HG03457 (cell line): ENCODE measurements at regions not wholly inside any gene's neighbourhood (a gene's known extent, or its start where the extent isn't known, plus 50 kb on each side); places are given as distances from the start of the nearest gene placed in this dataset.

Source experiments
- ATAC-seq: cut with Tn5 transposase; IDR thresholded peaks from one replicate; pipeline ENCODE4 v1.9.1; 2021; ENCODE audit warnings: moderate number of reproducible peaks; ENCODE audit not compliant: unreplicated experiment

DNA sequence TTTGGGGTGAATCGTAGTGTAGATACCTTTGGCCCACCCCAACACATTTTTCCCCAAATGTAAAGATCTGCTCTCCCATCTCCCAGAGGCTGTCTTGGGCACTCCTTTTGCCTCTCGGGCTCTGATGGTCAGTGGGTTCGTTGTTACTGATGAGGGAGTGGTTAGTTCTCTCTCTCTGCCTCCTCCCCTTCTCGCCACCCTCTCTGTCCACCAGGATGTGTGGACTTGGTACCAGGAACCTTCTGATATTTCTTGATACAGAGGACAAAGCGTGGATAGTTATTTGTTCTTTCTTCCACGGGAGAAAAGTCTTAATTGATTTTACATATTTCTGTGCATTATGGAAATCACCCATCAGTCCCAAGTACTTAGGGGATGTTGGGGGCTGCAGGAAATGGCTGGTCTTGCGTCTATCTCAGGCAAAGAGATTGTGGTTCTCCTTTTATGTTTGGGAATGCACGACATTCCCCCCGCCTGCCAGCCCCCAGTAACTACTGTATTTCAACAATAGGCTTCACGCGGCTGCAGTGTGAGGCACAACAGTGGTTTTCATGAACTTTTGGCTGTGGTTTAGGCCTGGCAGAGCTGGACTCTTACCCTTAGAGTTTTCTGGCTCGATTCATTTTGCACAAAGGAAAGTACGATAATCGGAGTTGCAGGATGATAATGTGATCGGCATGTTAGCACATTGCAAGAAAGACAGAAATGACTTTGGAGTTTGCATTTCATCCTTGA is 79.0 kb upstream of the ZNF536 start:
- no peak for ATAC-seq

DNA sequence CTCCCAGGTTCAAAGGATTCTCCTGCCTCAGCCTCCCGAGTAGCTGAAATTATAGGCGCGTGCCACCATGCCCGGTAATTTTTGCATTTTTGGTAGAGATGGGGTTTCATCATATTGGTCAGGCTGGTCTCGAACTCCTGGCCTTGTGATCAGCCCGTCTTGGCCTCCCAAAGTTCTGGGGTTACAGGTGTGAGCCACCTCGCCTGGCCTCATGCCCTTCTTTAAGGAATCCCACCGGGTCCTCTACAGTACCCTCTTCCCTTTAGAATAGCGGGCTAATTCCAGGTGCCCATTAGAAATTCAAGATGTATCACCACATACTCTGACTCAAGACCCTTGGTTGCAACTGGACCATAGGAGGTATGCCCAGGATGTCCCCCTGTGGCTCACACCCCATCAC is 74.2 kb upstream of the ZNF536 start:
- no peak for ATAC-seq

DNA sequence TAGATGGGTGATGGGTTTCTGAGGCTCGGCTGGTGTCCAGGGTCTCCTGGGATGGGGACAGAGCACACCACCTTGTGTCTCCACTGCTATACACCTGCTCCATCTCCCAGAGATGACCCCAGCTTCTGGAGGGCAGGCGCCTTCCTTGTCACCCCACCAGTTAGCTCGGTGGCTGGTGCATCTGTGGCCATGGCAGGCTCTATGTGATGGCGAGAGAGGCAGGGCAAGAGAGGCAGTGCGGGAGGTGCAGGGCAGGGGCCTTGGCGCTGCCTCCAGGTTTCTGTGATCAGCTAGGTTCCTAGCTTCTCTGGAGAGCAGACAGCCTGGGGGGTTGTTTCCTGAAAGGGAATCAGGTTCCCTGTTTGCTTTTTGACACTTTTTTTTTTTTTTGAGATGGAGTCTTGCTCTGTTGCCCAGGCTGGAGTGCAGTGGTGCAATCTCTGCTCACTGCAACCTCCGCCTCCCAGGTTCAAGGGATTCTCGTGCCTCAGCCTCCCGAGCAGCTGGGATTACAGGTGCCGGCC is 69.0 kb upstream of the ZNF536 start:
- ATAC-seq = no peak

DNA sequence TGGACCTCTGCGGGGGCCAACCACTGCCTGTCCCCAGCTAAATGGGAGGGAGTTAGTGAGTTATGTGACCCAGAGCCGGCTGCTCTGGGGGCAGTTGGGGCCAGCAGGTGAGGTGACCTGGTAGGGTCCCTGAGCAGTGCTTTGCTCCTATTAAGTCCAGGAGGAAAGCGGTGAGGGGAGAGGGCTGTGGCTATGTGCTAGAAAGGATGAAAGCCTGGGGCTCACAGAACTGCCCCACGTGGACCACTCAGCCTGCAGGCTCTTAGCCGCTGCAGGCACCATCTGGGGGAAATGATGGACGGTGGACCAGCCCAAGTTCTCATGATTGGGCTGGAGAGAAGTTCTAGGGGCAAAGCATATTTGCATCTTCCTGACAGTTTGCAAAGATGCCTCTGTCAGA is 67.6 kb upstream of the ZNF536 start:
- ATAC-seq = no peak

DNA sequence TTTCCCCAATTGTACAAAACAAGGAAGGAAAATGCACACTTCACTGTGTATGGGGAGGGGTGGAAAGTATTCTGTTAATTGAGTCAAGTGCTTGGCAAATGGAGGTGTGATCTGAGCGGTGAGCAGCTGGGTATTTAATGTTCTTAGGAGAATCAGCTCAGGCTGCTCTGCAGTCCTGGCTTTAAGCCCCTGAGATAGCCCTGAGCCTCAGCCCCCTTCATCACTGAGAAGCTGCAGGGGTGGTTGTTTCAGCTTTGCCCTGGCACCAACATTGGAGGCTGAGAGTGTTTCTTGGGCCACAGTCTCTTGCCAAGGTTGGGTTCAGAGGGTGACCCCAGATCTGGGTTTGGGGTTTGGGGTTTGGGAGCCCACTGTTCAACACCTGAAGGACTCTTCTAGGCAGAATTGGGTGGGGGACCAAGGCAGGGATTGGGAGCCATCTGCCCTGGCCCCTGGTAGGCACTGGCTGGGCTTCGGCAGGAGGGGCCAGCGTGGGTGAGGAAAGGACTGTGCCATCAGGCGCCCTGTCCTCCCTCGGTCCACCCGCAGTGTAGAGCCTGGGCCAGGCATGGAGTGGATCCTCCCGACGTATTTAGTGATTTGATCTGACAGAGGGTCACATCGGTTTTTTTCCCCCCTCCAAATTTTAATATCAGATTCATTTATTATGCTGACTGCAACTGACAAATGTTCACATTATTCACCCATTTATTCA is 66.7 kb upstream of the ZNF536 start:
- ATAC-seq = no peak

DNA sequence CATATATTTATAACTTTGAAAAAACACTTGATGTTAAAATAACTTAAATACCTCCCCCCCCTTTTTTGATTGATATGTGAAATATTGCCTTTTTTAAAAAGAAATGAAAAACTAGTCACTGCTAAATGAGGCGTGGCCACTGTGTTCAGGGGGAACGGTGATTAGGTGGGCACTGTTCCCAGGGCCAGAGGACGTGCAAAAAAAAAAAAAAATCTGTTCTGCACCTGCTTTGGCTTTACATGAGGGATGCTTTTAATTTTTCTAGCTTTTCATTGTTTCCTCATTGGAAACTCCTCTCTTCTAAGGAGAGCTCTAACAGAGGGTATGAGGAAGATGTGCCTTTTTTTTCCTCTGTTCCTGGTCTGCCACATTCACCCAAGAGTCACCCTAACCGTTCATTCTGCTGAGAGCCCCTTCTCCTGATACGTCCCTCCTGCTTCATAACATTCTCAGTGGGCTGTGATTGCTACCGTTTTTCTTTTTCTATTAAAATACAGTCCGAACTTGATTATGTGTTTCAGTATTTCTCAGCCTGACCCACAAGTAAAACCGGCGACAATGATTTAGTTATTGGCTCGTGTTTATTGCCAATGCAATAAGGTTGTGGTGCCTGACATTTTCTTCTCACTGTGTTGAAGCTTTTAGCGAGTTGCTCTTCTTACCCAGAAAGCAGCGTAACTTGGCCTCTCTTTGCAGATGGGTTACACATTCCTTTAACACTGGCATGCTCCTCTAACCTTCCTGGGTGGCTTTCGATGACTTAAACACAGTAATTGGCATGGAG is 64.8 kb upstream of the ZNF536 start:
- no peak for ATAC-seq

DNA sequence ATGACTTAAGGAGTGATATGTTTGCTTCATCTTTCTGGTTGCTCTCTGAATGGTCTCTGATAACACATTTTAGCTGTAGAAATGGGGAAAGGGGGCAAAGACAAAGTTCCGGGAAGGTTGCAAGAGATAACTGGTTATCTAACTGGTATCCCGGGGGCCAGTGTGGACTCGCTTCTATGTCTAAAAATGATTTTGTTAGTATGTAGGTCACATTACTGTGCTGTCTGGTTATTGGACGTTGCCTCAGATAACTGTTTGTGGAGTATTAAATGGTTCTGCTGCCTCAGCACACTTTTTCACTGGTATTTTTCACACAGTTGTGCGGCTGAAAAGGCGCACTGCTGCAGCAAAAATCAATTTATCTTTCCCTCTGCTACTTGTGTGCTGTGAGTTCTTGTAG is 63.0 kb upstream of the ZNF536 start:
- no peak for ATAC-seq

DNA sequence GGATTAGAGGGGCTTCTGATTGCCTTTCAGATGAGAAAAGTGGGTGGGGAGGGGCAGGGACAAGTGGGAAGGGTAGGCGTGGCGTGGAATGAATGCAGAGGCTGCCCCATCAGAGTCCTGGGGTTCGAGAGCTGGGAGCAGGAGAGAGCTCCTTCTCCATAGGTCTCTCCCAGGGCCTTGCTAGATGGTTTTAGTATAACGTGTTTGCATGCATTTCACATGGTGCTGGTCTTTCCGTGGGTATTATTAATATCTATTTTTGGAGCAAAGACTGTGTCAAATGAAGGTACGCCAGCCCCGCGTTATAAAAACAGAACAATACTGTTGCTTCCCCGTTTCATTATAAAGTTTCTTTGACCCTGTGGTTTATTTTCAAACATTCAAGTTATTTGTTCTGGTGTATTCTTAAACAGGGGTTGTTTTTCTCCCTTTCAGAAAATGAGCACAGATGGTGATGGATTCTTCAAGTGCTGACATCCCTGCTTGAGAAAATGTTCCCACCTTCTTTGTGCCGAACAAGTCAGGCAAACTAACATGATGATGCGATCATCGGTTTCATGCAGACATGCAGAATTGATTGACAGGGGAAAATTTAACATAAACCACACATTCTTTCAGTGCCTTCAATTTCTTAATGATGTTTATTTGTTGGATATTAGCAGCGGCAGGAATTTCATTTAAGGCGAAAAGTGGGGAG is 62.1 kb upstream of the ZNF536 start:
- ATAC-seq = no peak

DNA sequence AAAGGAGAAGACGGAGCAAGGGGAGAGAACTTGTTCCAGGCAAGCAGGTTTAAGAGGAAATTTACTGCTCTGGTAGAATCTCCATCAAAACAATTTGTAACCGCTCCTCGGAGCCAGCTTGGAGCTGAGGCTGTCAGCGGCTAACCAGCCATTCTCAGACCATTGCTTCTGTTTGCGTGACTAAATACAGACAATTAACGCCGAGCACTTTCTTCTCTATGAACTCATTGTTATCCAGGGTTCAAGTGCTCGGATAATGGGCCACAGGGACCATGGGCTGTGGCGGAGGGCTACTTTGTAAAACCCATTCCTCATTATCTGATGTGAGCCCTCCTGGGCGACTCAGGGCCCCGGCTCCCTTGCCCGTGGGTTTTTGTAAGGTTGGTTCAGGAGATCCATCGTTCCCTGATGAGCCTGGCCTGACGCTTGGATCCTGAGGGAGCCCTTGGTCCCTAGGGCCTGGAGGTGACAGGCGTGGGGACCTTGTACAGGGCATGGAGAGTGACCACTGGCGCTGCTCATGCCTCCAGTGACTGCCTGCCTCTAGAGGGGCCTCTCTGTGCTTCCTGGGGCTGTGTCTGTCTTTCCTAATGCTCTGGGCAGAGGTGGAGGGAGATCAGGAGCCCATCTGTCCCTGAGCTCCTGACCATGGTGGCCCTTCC is 61.5 kb upstream of the ZNF536 start:
- ATAC-seq = no peak

DNA sequence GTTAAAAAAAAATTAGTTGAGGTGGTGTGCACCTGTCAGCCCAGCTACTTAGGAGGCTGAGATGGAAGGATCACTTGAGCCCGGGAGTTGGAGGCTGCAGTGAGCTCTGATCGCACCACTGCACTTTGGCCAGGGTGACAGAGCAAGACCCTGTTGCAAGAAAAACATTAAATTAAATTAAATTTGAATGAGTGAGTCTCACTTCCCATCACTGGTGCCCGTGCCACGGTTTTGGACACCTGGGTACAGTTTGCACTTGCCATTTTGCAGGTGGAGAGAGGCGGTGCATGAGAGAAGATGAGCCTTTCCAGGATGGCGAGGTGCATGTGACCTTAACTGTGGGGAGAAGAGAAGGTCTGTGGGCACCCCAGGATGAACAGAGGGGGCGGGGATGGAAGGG is 60.3 kb upstream of the ZNF536 start:
- no peak for ATAC-seq

DNA sequence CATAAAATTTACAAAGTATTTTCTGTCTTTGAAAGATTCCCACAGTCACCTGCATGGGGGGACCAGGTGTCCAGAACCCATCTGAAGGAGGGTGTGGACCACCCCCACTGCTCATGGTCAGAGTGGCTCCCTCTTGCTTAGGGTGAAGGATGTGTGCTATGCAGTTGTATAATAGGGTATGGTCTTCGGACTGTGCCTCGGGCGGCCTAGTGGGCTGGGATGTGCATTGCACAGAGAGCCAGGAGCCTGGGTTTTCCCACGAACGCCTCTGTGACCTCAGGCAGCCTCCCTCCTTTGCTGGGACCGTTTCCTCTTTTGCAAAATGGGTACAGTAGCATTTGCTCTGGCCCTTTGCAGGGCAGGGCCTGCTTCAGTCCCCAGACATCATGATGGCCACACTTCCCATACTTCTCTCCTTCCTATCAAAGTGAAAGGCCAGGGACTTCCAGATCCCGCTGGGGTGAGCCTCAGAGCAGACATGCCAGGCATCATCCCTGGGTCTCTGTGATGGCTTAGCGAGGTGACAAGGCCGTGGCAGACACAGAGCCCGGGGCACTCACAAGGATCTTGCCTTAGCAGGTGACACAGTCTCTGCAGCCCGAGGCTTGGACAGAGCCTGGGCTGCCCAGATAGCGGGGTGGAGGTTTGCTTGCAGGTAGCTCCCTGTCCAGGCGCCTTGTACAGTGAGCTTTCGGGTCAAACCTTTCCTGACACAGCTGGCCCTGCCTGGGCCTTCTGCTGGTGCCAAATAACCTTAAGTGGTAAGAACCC is 59.4 kb upstream of the ZNF536 start:
- ATAC-seq = no peak

DNA sequence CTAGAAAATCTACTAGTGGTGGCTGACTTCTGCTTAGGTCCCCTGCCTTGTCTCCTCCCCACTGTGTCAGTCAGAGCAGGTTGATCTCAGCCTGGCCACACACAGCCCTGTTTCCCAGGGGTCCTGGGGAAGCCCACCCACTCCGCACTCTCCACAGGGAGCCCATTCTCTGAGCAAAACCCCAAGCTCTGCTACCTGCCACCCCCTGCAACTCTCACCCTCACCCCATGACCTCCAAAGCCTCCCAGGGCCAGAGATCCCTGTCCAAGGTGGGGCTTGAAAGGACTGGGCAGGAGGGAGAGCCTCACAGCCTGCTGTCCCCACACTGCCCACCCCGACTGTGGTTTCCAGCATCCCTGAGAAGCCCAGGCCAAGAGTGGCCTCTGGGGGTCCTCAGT is 58.8 kb upstream of the ZNF536 start:
- no peak for ATAC-seq

DNA sequence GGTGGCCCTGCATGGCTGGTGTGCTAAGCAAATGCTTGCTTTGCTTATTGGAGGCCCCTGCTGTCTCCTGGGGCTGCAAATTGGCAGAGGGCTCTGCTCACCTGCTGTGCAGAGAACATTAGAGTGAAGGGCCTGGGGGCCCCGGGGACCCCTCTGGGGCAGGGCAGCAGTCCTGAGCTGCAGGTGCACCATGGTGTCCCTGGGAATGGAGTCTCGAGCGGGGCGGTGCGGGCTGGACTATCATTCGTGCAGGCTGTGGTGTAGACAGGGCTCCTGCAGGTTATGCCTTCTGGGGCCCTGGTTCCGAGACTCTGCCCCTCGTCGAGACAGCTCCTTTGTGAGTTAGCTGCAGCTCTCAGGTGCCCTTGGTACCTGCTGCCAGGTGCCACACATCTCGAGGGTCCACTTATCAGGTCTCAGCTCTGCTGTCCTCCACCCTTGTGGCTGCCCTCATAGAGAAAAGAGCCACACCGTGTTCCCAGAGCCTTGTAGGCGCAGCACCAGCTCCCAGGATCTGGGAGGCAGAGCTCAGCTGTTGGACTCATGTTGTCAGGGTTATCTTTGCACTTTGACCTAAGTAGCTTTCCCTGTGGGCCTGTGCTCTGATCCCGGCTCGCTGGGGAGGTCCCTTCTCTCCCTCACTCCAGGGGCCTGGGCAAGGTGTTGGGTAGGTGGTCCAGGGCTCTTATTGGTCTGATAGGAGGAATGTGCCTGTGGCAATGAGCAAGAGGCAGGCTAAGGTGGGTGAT is 58.0 kb upstream of the ZNF536 start:
- ATAC-seq = no peak

DNA sequence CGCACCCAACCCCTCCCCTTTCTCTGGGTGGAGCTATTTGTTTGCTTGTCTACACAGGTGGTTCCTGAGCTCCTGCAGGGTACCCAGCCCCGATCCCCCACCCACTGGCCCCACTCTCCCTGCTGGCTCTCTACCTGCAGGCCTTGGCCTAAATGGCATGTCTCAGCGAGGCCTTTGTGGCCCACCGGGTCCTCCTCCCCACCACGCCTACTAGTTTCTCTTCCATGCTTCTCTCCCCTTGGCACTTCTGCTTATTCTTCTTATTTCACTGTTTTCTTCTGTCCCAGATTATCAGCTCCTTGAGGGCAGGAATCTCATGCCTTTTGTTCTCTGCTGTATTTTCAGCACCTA is 57.4 kb upstream of the ZNF536 start:
- ATAC-seq = no peak

DNA sequence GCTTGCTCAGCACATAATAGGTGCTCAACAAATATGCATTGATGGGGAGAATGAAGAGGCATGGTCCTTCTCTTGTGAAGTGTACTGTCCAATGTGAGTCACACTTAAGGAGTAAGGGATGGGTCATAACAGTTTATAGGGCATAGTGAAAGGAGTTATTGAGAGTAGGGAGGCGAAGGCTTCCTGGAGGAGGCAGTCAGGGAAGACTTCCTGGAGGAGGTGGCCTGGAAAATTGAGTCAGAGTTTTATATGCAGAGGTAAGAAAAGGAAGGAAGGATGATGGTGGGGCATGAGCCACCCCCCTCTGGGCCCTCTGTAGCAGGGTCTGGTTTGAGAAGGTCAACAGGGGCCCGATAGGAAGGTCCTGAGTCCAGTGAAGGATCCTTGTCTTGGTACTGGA is 57.0 kb upstream of the ZNF536 start:
- no peak for ATAC-seq

DNA sequence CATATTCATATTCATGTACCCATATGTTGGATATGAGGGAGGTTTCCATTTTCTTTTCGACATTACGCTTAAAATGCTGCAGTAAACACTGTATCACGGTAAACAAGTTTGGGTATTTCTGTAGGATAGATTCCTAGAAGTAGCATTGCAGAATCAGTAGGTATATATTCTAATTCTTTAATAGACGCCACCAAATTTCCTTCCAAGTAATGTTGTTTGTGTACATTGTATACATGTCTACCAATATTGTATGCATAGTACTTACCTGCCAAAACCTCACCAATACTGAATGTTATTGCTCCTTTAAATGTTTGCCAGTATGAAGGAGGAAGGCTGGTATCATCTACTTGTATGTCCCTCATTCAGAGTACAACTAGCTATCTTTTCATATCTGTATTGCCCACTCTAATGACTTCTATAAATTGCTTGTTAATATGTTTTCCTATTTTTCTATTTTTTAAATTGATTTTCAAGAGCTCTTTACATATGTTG is 56.1 kb upstream of the ZNF536 start:
- no peak for ATAC-seq

DNA sequence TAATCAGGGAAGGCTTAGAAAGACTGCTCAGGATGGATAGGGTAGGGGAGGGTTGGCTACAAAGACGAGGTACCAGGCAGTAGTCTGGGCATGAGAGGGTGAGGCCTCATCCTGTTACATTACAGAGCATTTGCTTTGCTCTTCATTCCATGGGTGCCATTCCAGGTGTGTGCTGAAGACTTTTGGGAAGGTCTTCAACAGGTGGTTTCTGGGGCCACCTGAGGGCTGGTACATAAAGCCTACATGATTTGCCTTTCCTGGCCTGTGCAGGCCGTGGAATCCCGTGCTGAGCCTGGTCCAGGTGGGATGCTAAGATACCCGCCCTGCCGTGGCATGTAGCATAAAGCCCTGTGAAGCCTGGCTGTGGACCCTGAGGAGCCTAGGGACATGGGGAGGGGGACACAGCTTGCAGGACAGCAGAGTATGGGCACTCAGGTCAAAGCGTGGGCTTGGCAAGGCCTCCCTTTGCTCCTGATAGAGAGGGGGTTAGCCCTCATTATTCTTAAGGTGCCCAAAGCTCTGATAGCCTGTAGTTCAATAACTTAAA is 55.6 kb upstream of the ZNF536 start:
- ATAC-seq = no peak

DNA sequence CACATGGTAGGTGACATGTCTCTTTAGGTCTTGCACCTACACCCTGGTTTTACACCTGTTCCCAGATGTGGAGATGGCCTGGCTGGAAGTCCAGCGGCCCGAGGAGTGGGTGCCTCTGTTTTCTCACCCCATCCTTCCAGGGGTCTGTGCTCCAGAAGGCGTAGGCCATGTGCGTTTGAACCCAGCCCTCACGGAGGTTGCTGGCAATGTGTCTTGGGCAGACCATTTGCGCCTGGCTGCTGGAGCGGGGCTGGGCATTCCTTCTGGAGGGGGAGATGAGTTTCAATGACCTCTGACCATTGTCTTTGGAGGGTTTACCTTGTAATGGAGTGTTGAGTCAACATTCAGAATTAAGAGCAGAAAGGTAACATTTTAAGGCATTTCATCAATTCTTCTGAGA is 54.8 kb upstream of the ZNF536 start:
- ATAC-seq = no peak

DNA sequence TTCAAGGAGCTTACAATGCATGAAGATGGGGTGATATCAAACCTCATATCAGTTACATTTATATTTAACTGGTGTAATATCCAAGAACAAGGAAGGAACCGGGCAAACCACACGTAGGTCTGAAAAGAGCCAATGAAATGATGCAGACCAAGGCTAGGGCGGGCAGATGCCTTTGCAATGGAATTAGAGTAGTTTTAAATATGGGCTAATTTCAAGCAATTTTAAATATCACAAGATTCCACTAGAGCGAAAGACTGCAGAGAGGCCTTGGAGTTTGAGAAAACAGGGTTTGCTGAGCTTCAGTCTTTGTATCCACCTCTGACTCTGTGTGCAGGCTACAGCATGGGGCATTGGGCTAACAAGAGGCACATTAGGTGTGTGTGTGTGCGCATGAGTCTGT is 53.9 kb upstream of the ZNF536 start:
- no peak for ATAC-seq
